HFF-Myc (cell line): ENCODE measurements at regions not wholly inside any gene's neighbourhood (a gene's known extent, or its start where the extent isn't known, plus 50 kb on each side); places are given as distances from the start of the nearest gene placed in this dataset.
A peak's percentile ranks its signal among the peaks of the same experiment; 100 is the strongest.

Experiments
- DNase-seq: peaks from one replicate; pipeline ENCODE4 v3.0.0-alpha.2; 2011; ENCODE audit warnings: low read depth; ENCODE audit errors: extremely low read depth
- H3K4me3 ChIP-seq: replicated peaks from 2 replicates; pipeline ENCODE4 v1.5.1; 2011; ENCODE audit warnings: low read depth, mild to moderate bottlenecking, control low read depth, low read length
- TF ChIP-seq, protein P1 (sequence below): IDR thresholded peaks from 2 replicates; pipeline ENCODE4 v1.5.1; 2012; ENCODE audit warnings: mild to moderate bottlenecking, low read depth, low read length, control low read depth; ENCODE audit errors: missing control alignments

GRCh38 chr6:44044940-44045671, 82.1 kb downstream of the MRPL14 start:
- H3K4me3 ChIP-seq: no peak overlapping the region
- TF ChIP-seq, protein P1, sequence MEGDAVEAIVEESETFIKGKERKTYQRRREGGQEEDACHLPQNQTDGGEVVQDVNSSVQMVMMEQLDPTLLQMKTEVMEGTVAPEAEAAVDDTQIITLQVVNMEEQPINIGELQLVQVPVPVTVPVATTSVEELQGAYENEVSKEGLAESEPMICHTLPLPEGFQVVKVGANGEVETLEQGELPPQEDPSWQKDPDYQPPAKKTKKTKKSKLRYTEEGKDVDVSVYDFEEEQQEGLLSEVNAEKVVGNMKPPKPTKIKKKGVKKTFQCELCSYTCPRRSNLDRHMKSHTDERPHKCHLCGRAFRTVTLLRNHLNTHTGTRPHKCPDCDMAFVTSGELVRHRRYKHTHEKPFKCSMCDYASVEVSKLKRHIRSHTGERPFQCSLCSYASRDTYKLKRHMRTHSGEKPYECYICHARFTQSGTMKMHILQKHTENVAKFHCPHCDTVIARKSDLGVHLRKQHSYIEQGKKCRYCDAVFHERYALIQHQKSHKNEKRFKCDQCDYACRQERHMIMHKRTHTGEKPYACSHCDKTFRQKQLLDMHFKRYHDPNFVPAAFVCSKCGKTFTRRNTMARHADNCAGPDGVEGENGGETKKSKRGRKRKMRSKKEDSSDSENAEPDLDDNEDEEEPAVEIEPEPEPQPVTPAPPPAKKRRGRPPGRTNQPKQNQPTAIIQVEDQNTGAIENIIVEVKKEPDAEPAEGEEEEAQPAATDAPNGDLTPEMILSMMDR: no peak
- no peak for DNase-seq

DNA sequence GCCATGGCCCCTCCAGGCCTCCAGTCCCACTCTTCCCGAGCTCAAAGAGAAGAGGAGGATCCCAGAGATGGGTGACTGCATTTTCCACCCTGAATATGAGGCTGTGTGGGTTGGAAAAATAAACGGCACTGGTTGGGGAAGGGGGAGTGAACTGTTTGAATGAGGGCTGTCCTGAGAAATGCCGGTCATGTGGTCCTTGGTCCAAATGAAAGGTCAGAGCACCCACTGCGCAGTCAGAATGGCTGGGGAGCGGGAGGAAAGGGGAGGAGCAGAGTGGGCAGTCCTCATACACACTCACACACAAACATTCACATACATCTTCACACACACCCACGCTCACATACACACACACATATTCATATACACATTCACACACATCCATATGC, 83.1 kb downstream of the MRPL14 start:
- DNase-seq: no peak
- TF ChIP-seq, protein P1: no peak
- H3K4me3 ChIP-seq: no peak overlapping the region

DNA sequence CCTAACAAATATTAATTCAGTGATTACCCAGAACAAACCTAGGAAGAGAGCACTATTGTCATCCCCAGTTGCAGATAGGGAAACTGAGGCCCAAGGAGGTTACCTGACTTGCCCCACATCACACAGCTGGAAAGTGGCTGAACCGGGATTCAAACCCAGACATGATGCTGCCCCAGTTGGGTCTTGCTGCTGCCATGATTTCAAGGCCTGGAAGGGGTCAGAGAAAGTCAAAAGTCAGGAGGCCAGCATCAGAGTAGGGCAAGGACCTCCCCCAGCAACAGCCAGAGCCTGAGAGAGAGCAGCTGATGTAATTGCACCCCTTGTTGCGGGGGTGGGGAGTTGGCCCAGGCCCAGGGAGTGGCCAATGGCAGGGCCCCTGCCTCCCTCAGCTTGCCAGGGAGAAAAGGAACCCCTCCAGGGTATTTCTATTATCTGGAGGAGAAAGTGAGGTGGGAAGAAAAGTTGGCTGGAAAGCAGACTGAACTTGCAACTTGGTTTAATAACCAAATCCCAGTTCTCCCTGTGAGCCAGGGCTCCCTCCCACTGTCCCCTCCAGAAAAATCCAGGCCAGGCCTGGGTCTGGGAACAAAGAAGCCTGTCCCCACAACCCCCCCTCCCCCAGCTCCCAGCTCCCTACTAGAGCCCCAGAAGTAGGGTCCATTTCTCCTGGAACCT, 83.6 kb downstream of the MRPL14 start:
- no peak for DNase-seq
- TF ChIP-seq, protein P1: no peak
- no peak overlapping the region for H3K4me3 ChIP-seq

DNA sequence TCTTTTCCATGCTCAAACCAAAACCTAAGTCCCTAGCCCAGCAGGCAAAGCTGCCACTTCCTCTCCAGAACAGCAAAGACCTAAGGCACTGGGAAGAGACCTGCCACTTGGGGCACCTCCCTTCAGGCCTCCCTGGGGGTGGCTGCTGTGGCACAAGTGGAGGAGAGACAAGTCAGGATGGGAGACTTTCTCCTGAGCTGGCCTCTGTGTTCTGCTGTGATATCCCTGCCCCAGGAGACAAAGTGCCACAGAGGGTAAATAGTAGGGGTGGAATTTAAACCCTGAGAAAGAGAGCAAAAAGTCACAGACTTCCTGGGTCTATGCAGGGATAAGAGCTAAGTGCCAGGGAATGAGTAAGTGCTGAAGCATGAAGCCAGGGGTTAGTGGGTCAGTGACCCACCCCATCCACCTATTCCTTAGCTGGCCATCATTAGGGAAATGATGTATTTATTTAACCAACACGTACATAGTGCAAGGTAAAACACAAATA, 84.2 kb downstream of the MRPL14 start:
- TF ChIP-seq, protein P1: no peak
- no peak overlapping the region for H3K4me3 ChIP-seq
- no peak for DNase-seq

- DNase-seq: no peak
- H3K4me3 ChIP-seq: no peak overlapping the region
- TF ChIP-seq, protein P1: no peak
These were observed 84.8 kb downstream of the MRPL14 start for GRCh38 chr6:44042261-44042988.

GRCh38 chr6:44041461-44042260, 85.6 kb downstream of the MRPL14 start:
- H3K4me3 ChIP-seq: no peak overlapping the region
- TF ChIP-seq, protein P1: no peak
- peak; percentile 93 for DNase-seq
